AG10803 (cell line): ENCODE measurements at regions not wholly inside any gene's neighbourhood (a gene's known extent, or its start where the extent isn't known, plus 50 kb on each side); places are given as distances from the start of the nearest gene placed in this dataset.
"Not testable (repeated sequence)": the region's sequence is repeated elsewhere in the genome, so short reads cannot be mapped to it uniquely, and the experiment has no call there.

Source experiments
- DNase-seq: peaks from one replicate; pipeline ENCODE4 v3.0.0; 2010; ENCODE audit warnings: low read depth
- H3K4me3 ChIP-seq: 2 replicates; pipeline ENCODE4 v1.5.1; 2011; ENCODE audit warnings: mild to moderate bottlenecking, low read length, control low read depth
- CTCF ChIP-seq: conservative IDR thresholded peaks from 2 replicates; pipeline ENCODE4 v1.5.1; 2011; ENCODE audit warnings: mild to moderate bottlenecking, low read length, control low read depth, inconsistent platforms

- H3K4me3 ChIP-seq: no peak overlapping the region
- TF ChIP-seq CTCF: no peak
- no peak for DNase-seq
Observed at GRCh38 chr2:113361051-113361450, 76.4 kb upstream of the ZNG1B start.

- TF ChIP-seq CTCF: no peak
- DNase-seq: no peak
- no peak overlapping the region for H3K4me3 ChIP-seq
Observed at GRCh38 chr2:113357071-113357470, 78.3 kb upstream of the PAX8 start.

- DNase-seq: not testable (repeated sequence)
Observed at GRCh38 chr2:113356284-113356683, 77.6 kb upstream of the PAX8 start.

GRCh38 chr2:113355339-113356015 is 76.8 kb upstream of the PAX8 start:
- DNase-seq, H3K4me3 ChIP-seq: not testable (repeated sequence)

More at GRCh38 chr2:113356284-113356683, 77.6 kb upstream of the PAX8 start:
- not testable (repeated sequence) for H3K4me3 ChIP-seq

GRCh38 chr2:113351375-113352355 is 72.9 kb upstream of the PAX8 start:
- H3K4me3 ChIP-seq: no peak overlapping the region
- TF ChIP-seq CTCF: no peak
- DNase-seq: no peak

- not testable (repeated sequence) for DNase-seq, H3K4me3 ChIP-seq
Observed at GRCh38 chr2:113343800-113344199, 65.1 kb upstream of the PAX8 start.

- TF ChIP-seq CTCF: no peak
- H3K4me3 ChIP-seq: no peak overlapping the region
- DNase-seq: no peak
Observed at GRCh38 chr2:113342650-113343049, 63.9 kb upstream of the PAX8 start.

- H3K4me3 ChIP-seq, DNase-seq: not testable (repeated sequence)
Observed at GRCh38 chr2:113341870-113342253, 63.1 kb upstream of the PAX8 start.

- DNase-seq: no peak
- no peak overlapping the region for H3K4me3 ChIP-seq
- TF ChIP-seq CTCF: no peak
Observed at GRCh38 chr2:113341191-113341869, 62.6 kb upstream of the PAX8 start.
